Heart right ventricle (tissue), 16 donors: ENCODE measurements at regions not wholly inside any gene's neighbourhood (a gene's known extent, or its start where the extent isn't known, plus 50 kb on each side); places are given as distances from the start of the nearest gene placed in this dataset.

Source experiments
- ATAC-seq, 8 donors: fragments of 200-7000 bp; cut with Tn5 transposase; one replicate each; pipeline ENCODE4 v1.9.1; 2020; ENCODE audit warnings: mild to moderate bottlenecking in 8 of 8, moderate library complexity in 8 of 8, moderate number of reproducible peaks in 1 of 8
- DNase-seq, 2 donors: peaks; one replicate each; pipeline ENCODE4 v3.0.0-alpha.2; 2020
- H3K27ac ChIP-seq, 10 donors: fragments of 200-600 bp; sonication (generic) in 2 of 10; one replicate each; pipeline versions ENCODE4 v1.5.0 to v1.8.0; 2020 to 2022; ENCODE audit warnings: mild to moderate bottlenecking in 3 of 10
- H3K27me3 ChIP-seq, 7 donors: fragments of 200-600 bp; one replicate each; pipeline ENCODE4 v1.8.0; 2021 to 2022; ENCODE audit warnings: mild to moderate bottlenecking in 2 of 7
- H3K36me3 ChIP-seq, 9 donors: fragments of 200-600 bp; sonication (generic) in 1 of 9; one replicate each; pipeline versions ENCODE4 v1.5.0 to v1.8.0; 2020 to 2022; ENCODE audit warnings: mild to moderate bottlenecking in 2 of 9
- H3K4me1 ChIP-seq, 9 donors: fragments of 200-600 bp; sonication (generic) in 1 of 9; one replicate each; pipeline versions ENCODE4 v1.5.0 to v1.8.0; 2020 to 2022; ENCODE audit warnings: mild to moderate bottlenecking in 4 of 9
- H3K4me3 ChIP-seq, 10 donors: fragments of 200-600 bp; sonication (generic) in 2 of 10; one replicate each; pipeline versions ENCODE4 v1.5.0 to v1.8.0; 2020 to 2022; ENCODE audit warnings: mild to moderate bottlenecking in 7 of 10, moderate library complexity in 2 of 10
- H3K9me3 ChIP-seq, 11 donors: fragments of 200-600 bp in 10 of 11; sonication (generic) in 2 of 11; one replicate each; pipeline versions ENCODE4 v1.5.0 to v1.8.0; 2013 to 2022; ENCODE audit warnings: mild to moderate bottlenecking in 2 of 11, control low read depth in 1 of 11, moderate library complexity in 1 of 11
- CTCF ChIP-seq, 9 donors: fragments of 200-600 bp; sonication (generic) in 2 of 9; IDR thresholded peaks; one replicate each; pipeline versions ENCODE4 v1.5.0 to v1.8.0; 2021 to 2022; ENCODE audit warnings: antibody characterized with exemption in 9 of 9, mild to moderate bottlenecking in 5 of 9, moderate library complexity in 1 of 9
- whole genome bisulfite sequencing, 2 donors: extraction: QIAGEN DNeasy Blood & Tissue Kit; methylation state at CpG; one replicate each; pipeline ENCODE4 v1.1.7; 2013; ENCODE audit warnings: inconsistent platforms in 1 of 2; 5-methylcytosine and 5-hydroxymethylcytosine counted together
- intact Hi-C, 10 donors: fragments of 100-400 bp; cut with DNase I; formaldehyde crosslinking; loops; one replicate each; pipeline versions ENCODE4 v1.11.1 to v1.14.2; 2022
- donor health status: Arrhythmogenic right ventricular cardiomyopathy.
- donor health status: ischemic (EF 13 %, LVEDD 7.1; RV severe dilation, severe dysfunction).
- donor health status: healthy with polysubstance abuse.
- donor health status: DM: no; HTN: yes; CAD: no.
- donor health status: DM: no; HTN: no; CAD: no.
- donor health status: ischemic (EF 25% LVEDD 6.9; RV normal size, moderate dysfunction).
- donor health status: ischemic (EF 25% LVEDD 5.7; RV mildly dilated, moderate dysfunction).
- donor health status: healthy.
- donor health status: DM: yes; HTN: yes; CAD: no.
- donor health status: Ischemic cardiomyopathy.
- donor health status: ischemic (EF 35%, LVEDD 5.7; RV mildly dilated, moderate dysfunction).
- donor health status: nonischemic (EF 11% LVEDD 7.7; RV severe dilation, severe dysfunction).
- donor health status: DM: yes; HTN: yes; CAD: no.
- donor health status: PGD.
- donor health status: ischemic (EF 29% LVEDD 5.4; RV normal size, mild dysfunction).
- donor health status: nonischemic (EF 23%, LVEDD 6.1; RV moderate dilation, normal function).

GRCh38 chr3:182245059-182245458 lies 533.3 kb downstream of the SOX2 start:
- no peak for TF ChIP-seq CTCF (IDR thresholded peaks at IDR 0.05)
- WGBS, 2 donors, result 84 to 88% methylated on average over 5 of the region's 5 CpGs
- intact Hi-C loops, result no loop called here
- Histone ChIP-seq H3K9me3 (no peaks in the 10 kb centered on the region), H3K4me3 (no peak overlapping the region), H3K27me3 (no peaks in the 10 kb centered on the region), H3K36me3 (no peaks in the 10 kb centered on the region), H3K4me1 (peaks cover 0 to 18% (median 3%) of the 10 kb centered on the region in 9 donors), H3K27ac (no peak overlapping the region)
- ATAC-seq (no peak), DNase-seq (no peak)

- H3K36me3 ChIP-seq, result no peaks in the 10 kb centered on the region
- intact Hi-C loops, result no loop called here
- ATAC-seq, result no peak
- no peak for TF ChIP-seq CTCF (IDR thresholded peaks at IDR 0.05)
- no peak for DNase-seq
- H3K27me3 ChIP-seq, result no peaks in the 10 kb centered on the region
- H3K9me3 ChIP-seq, result no peaks in the 10 kb centered on the region
- no peak overlapping the region for H3K4me3 ChIP-seq
- H3K27ac ChIP-seq, result peak overlapping the region in 1 of 10 donors; percentile 26
- WGBS, 2 donors, result 38 to 51% methylated on average over 5 of the region's 5 CpGs
- H3K4me1 ChIP-seq, result peaks cover 0 to 7% (median 0%) of the 10 kb centered on the region in 9 donors
Observed at GRCh38 chr3:182246870-182247269, 535.1 kb downstream of the SOX2 start.

- H3K4me3 ChIP-seq, result no peak overlapping the region
- H3K27ac ChIP-seq, result no peak overlapping the region
- no peak for ATAC-seq
- H3K27me3 ChIP-seq, result no peaks in the 10 kb centered on the region
- no peak for TF ChIP-seq CTCF (IDR thresholded peaks at IDR 0.05)
- no peaks in the 10 kb centered on the region for H3K36me3 ChIP-seq
- no peaks in the 10 kb centered on the region for H3K4me1 ChIP-seq
- intact Hi-C loops, result no loop called here
- no peak for DNase-seq
- no peaks in the 10 kb centered on the region for H3K9me3 ChIP-seq
- WGBS, 2 donors, result 54 to 66% methylated on average over 5 of the region's 5 CpGs
Observed at GRCh38 chr3:182248349-182248880, 536.7 kb downstream of the SOX2 start.

- 83% methylated on average over 5 of the region's 5 CpGs for WGBS, 2 donors
- Histone ChIP-seq H3K4me3 (no peak overlapping the region), H3K9me3 (no peaks in the 10 kb centered on the region), H3K27me3 (peaks cover 0 to 8% (median 0%) of the 10 kb centered on the region in 7 donors), H3K4me1 (no peaks in the 10 kb centered on the region), H3K27ac (no peak overlapping the region), H3K36me3 (no peaks in the 10 kb centered on the region)
- intact Hi-C loops, result loop anchor here in 4 of 10 donors (10.0 kb wide), 2 partner anchors 538 to 1038 kb away; partner anchors contain the start of gene SOX2 (in 3 of the 4)
- ATAC-seq, result no peak
- DNase-seq, result no peak
- TF ChIP-seq CTCF (IDR thresholded peaks at IDR 0.05), result no peak
Observed at GRCh38 chr3:182252802-182253201, 540.5 kb upstream of the ATP11B start.
